ENCODE measurements at regions not wholly inside any gene's neighbourhood (a gene's known extent, or its start where the extent isn't known, plus 50 kb on each side); places are given as distances from the start of the nearest gene placed in this dataset.

DNA sequence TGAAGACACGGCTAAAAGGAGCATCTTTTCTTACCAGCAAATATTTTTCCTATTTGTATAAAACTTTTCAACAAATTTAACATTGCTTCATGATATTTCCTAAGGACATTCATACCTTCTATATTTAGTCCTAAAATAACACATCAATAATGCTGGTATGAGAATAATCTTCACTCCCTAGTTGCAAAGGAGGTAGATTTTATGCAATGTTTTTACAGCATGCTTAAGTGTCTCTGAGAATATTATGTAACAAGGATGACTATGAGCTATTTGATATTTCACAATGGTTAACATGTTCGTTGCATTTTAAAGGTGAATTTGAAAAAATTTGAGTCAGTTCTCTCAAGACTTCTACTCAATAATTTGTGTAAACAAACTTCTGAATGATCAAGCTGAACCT lies 506.7 kb downstream of the NUP35 start:
- TF ChIP-seq NUFIP1 (IDR thresholded peaks at IDR 0.05; ENCODE audit: partially characterized antibody): no peak
- TF ChIP-seq CHD2 (IDR thresholded peaks at IDR 0.05; ENCODE audit: low read depth, low read length): no peak
- TF ChIP-seq CTCF (IDR thresholded peaks at IDR 0.05 in 2 of 3, conservative IDR thresholded peaks at IDR 0.05 in 1 of 3; ENCODE audit: insufficient read depth in 2 of 3, low read depth in 1 of 3, low read length in 3 of 3): no peak
- TF ChIP-seq TOE1 (IDR thresholded peaks at IDR 0.05; ENCODE audit: borderline replicate concordance): no peak
- TF ChIP-seq TOE1 (CRISPR knock-in tag; IDR thresholded peaks at IDR 0.05; ENCODE audit: borderline replicate concordance, low read depth): no peak
- TF ChIP-seq EZH2 (IDR thresholded peaks at IDR 0.05; ENCODE audit: borderline replicate concordance, low read depth, low read length): no peak
- TF ChIP-seq, protein P1, sequence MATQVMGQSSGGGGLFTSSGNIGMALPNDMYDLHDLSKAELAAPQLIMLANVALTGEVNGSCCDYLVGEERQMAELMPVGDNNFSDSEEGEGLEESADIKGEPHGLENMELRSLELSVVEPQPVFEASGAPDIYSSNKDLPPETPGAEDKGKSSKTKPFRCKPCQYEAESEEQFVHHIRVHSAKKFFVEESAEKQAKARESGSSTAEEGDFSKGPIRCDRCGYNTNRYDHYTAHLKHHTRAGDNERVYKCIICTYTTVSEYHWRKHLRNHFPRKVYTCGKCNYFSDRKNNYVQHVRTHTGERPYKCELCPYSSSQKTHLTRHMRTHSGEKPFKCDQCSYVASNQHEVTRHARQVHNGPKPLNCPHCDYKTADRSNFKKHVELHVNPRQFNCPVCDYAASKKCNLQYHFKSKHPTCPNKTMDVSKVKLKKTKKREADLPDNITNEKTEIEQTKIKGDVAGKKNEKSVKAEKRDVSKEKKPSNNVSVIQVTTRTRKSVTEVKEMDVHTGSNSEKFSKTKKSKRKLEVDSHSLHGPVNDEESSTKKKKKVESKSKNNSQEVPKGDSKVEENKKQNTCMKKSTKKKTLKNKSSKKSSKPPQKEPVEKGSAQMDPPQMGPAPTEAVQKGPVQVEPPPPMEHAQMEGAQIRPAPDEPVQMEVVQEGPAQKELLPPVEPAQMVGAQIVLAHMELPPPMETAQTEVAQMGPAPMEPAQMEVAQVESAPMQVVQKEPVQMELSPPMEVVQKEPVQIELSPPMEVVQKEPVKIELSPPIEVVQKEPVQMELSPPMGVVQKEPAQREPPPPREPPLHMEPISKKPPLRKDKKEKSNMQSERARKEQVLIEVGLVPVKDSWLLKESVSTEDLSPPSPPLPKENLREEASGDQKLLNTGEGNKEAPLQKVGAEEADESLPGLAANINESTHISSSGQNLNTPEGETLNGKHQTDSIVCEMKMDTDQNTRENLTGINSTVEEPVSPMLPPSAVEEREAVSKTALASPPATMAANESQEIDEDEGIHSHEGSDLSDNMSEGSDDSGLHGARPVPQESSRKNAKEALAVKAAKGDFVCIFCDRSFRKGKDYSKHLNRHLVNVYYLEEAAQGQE (IDR thresholded peaks at IDR 0.05; ENCODE audit: borderline replicate concordance): no peak
- TF ChIP-seq, protein P1 (CRISPR knock-in tag; IDR thresholded peaks at IDR 0.05; ENCODE audit: low read depth): no peak
- TF ChIP-seq, protein P2, sequence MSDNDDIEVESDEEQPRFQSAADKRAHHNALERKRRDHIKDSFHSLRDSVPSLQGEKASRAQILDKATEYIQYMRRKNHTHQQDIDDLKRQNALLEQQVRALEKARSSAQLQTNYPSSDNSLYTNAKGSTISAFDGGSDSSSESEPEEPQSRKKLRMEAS (CRISPR knock-in tag; IDR thresholded peaks at IDR 0.05): no peak
- no peak for TF ChIP-seq SAP30 (IDR thresholded peaks at IDR 0.05; ENCODE audit: borderline replicate concordance, insufficient read depth, low read depth, low read length, poor library complexity, severe bottlenecking)
